ENCODE measurements at regions not wholly inside any gene's neighbourhood (a gene's known extent, or its start where the extent isn't known, plus 50 kb on each side); places are given as distances from the start of the nearest gene placed in this dataset.

DNA sequence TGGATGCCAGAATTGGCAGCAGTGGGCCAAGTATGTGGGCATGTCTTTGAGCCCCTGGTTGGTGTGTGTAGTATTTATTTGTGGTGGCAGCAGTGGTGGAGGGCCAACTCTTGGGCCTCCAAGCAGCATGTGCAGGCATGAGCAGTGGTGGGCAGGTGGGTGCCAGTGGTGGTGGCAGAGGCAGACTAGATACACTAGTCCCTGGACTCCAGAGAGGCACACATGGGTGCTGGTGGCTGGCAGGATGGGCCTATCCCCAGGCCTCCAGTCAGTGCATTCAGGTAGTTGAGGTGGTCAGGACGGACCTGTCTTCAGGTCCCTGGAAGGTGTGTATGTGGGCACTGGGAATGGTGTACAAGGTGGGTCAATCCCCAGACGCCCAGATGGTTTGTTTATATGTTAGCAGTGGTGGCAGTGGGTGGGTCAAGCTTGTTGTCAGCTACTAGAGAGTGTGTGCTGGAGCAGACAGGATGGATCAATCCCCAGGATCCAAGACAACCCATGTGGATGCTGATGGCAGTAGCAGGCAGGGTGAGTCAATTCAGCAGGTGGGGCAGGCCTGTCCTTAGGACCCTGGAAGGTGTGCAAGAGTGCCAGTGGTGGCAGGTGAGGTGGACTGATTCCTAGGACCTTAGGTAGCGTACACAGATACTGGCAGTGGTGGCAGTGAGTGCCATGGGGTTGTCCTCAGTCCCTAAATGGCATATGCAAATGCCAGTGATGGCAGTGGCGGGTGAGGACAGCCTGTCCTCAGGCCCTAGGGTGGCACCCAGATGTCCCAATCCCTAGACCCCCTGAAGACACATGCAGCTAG lies 294.3 kb downstream of the RPS24 start:
- Histone ChIP-seq H3K36me3 (no peaks in the 10 kb centered on the region), H3K4me3 (no peak overlapping the region), H3K27ac (no peak overlapping the region), H3K9me3 (peaks cover 0 to 31% of the 10 kb centered on the region in 2 donors), H3K27me3 (no peaks in the 10 kb centered on the region), H3K4me1 (no peaks in the 10 kb centered on the region)
- DNase-seq = no peak
- no peak for ATAC-seq
- intact Hi-C loops (cut with DNase I) = no loop called here
- TF ChIP-seq, protein P1, sequence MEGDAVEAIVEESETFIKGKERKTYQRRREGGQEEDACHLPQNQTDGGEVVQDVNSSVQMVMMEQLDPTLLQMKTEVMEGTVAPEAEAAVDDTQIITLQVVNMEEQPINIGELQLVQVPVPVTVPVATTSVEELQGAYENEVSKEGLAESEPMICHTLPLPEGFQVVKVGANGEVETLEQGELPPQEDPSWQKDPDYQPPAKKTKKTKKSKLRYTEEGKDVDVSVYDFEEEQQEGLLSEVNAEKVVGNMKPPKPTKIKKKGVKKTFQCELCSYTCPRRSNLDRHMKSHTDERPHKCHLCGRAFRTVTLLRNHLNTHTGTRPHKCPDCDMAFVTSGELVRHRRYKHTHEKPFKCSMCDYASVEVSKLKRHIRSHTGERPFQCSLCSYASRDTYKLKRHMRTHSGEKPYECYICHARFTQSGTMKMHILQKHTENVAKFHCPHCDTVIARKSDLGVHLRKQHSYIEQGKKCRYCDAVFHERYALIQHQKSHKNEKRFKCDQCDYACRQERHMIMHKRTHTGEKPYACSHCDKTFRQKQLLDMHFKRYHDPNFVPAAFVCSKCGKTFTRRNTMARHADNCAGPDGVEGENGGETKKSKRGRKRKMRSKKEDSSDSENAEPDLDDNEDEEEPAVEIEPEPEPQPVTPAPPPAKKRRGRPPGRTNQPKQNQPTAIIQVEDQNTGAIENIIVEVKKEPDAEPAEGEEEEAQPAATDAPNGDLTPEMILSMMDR (IDR thresholded peaks at IDR 0.05) = no peak

DNA sequence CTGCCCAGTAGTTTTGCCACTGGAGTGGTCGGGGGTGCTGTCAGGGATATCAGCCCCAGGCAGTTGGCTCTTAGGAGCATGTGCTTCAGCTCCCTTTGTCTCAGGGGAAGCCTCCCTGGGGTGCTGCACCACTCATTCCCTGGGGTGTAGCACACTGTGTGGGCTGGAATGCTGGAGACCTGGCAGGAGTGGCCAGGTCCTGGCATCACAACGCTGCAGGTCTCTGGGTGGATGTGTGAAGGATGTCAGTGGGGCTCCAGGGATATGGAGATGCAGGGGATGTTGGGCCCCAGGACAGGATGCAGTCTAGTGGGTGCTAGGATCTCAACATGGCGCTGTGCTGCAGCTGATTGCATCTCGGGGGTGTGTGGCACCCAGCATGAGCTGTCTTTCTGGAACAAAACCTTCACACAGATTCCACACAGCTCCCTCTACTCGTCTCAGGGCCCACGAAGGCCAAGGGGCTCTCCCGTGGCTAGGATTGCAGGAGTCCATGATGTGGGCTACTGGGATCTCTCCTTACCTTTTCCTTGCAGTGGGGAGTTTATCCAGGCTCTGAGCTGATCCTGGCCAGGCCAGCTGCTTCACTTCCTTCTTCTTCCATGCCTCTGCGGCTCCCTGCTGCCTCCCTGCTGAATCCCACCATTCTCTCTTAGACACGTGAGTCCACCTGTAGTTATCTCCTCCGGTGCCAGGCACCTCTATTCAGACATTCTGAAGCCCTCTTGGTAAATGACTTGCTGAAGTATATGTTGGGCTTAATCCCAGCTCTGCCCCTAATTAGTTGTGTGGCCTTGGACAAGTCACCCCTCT lies 295.1 kb downstream of the RPS24 start:
- intact Hi-C loops (cut with DNase I) = no loop called here
- Histone ChIP-seq H3K4me3 (no peak overlapping the region), H3K4me1 (no peaks in the 10 kb centered on the region), H3K36me3 (no peaks in the 10 kb centered on the region), H3K27me3 (no peaks in the 10 kb centered on the region), H3K9me3 (peaks cover 0 to 31% of the 10 kb centered on the region in 2 donors), H3K27ac (no peak overlapping the region)
- ATAC-seq = no peak
- no peak for DNase-seq
- TF ChIP-seq, protein P1 (IDR thresholded peaks at IDR 0.05) = no peak

DNA sequence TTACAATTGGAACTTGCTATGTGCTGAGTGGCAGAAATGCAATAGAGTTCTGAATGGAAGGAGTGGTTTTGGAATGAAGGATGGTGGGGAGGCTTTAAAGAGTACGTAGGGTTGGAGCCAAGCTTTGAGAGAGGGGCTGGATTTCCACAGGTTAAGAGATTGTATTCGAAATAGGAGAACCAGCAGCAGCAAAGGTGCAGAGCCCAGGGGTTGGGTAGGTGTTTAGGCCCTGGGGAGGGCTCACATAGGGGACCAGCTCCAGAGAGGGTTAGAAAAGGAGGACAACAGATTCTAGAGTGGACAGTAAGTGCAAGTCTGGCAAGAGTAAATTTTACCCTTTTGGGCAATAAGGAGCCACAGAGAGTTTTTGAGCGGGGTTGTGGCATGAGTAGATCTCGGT lies 297.2 kb downstream of the RPS24 start:
- DNase-seq (no peak), ATAC-seq (no peak)
- H3K36me3 ChIP-seq = no peaks in the 10 kb centered on the region
- no peak overlapping the region for H3K4me3 ChIP-seq
- TF ChIP-seq, protein P1 (IDR thresholded peaks at IDR 0.05) = no peak
- H3K4me1 ChIP-seq = no peaks in the 10 kb centered on the region
- H3K9me3 ChIP-seq = peaks cover 0 to 19% of the 10 kb centered on the region in 2 donors
- H3K27me3 ChIP-seq = no peaks in the 10 kb centered on the region
- no peak overlapping the region for H3K27ac ChIP-seq
- intact Hi-C loops (cut with DNase I) = no loop called here

DNA sequence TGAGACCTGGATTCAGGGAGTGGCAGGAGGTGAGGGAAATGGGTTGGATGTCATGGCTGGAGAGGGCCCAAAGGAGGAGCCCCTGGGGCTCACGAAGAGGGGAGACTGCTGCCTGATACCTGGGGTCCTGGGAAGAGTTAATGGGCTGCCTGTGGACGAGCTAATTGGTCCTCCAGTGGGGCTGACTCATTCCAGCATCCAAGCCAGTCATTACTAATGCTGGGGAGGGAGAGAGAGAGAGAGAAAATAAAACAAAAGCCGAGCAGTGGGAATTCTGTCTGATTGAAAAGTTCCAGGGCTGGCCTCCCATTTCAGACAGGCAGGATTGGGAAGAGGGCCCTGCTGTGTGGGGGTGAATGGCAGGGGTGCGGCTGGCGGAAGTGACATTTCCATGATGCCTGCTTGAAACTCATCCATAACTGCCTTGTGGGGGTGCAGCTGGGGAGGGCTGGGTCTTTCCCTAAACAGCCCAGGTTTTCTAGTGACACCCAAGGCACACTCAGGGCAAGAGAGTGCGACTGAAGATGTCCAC lies 297.8 kb downstream of the RPS24 start:
- no peaks in the 10 kb centered on the region for H3K36me3 ChIP-seq
- H3K9me3 ChIP-seq = peaks cover 0 to 14% of the 10 kb centered on the region in 2 donors
- H3K4me3 ChIP-seq = no peak overlapping the region
- H3K4me1 ChIP-seq = no peaks in the 10 kb centered on the region
- TF ChIP-seq, protein P1 (IDR thresholded peaks at IDR 0.05) = no peak
- ATAC-seq = peak; percentile 48
- H3K27ac ChIP-seq = no peak overlapping the region
- no peak for DNase-seq
- intact Hi-C loops (cut with DNase I) = no loop called here
- no peaks in the 10 kb centered on the region for H3K27me3 ChIP-seq

DNA sequence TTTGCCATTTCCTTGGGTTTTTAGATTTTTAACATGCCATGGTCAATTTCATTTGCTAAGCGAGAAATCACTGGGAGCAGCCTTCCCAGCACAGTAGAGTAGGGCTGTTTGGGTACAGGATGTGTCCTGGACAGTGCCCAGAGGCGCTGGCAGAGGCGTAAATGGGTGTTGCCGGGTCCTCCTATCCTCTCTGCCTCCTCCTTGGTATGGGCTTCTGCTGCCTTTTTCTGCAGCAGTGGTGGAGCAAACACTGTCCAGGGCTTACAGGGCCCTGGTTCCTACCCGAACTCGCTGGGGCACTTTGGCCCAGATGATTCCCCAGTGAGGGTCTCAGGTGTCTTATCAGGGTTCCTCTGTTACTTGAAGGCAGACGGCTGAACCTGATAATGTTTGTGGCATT lies 298.3 kb downstream of the RPS24 start:
- intact Hi-C loops (cut with DNase I) = no loop called here
- no peaks in the 10 kb centered on the region for H3K36me3 ChIP-seq
- H3K4me1 ChIP-seq = no peaks in the 10 kb centered on the region
- no peak overlapping the region for H3K27ac ChIP-seq
- H3K27me3 ChIP-seq = no peaks in the 10 kb centered on the region
- ATAC-seq (no peak), DNase-seq (no peak)
- peaks cover 0 to 8% of the 10 kb centered on the region in 2 donors for H3K9me3 ChIP-seq
- TF ChIP-seq, protein P1 (IDR thresholded peaks at IDR 0.05) = no peak
- no peak overlapping the region for H3K4me3 ChIP-seq

All from left lung (tissue), 4 donors.